ENCODE measurements at regions not wholly inside any gene's neighbourhood (a gene's known extent, or its start where the extent isn't known, plus 50 kb on each side); places are given as distances from the start of the nearest gene placed in this dataset.

DNA sequence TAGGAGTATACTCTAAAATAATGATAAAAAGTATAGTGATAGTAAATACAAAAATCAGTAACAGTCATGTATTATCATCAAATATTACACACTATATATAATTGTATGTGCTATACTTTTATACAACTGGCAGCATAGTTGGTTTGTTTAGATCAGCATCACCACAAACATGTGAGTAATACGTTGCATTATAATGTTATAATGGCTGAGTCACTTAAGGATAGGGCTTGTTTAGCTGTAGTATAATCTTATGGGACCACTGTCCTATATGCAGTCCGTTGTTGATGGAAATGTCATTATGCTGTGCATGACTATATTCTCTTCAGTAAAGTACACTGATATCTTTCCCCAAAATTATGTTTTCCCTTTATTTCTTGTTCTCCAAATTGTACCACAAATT, 92.8 kb downstream of the LYPLAL1 start:
- Histone ChIP-seq H3K4me3 (no peak overlapping the region), H3K9me3 (ENCODE audit: low read depth) (no peaks in the 10 kb centered on the region), H3K27ac (no peak overlapping the region), H3K4me1 (ENCODE audit: low read depth) (no peaks in the 10 kb centered on the region), H3K36me3 (no peaks in the 10 kb centered on the region), H3K27me3 (no peaks in the 10 kb centered on the region)
- no peak for DNase-seq (ENCODE audit: low read depth in 1 of 2, low spot score in 1 of 2)
- TF ChIP-seq, protein P1, sequence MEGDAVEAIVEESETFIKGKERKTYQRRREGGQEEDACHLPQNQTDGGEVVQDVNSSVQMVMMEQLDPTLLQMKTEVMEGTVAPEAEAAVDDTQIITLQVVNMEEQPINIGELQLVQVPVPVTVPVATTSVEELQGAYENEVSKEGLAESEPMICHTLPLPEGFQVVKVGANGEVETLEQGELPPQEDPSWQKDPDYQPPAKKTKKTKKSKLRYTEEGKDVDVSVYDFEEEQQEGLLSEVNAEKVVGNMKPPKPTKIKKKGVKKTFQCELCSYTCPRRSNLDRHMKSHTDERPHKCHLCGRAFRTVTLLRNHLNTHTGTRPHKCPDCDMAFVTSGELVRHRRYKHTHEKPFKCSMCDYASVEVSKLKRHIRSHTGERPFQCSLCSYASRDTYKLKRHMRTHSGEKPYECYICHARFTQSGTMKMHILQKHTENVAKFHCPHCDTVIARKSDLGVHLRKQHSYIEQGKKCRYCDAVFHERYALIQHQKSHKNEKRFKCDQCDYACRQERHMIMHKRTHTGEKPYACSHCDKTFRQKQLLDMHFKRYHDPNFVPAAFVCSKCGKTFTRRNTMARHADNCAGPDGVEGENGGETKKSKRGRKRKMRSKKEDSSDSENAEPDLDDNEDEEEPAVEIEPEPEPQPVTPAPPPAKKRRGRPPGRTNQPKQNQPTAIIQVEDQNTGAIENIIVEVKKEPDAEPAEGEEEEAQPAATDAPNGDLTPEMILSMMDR (IDR thresholded peaks at IDR 0.05; ENCODE audit: low read depth, low read length), result no peak

DNA sequence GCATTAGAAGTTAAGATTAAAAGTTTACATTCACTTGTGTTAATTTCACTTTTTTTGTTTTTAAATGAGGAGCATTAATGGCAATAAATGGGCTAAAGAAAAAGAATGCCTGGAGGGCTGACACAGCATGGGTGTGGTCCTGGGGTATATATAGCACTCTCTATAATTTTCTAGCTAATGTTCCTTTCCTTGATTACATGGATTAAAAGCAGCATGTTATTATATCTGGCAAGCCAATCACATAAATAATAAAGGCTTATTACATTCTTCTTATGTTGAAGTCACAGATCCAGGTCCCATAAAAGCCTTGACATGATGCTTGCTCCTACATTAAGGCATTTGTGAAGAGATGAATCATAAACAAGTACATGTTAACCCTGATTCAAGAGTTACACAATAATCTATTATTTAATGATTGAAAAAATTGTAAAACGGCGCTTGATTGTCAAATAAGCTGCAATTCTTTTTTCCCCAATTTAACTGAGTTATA, 91.4 kb downstream of the LYPLAL1 start:
- no peak overlapping the region for H3K27ac ChIP-seq
- no peaks in the 10 kb centered on the region for H3K4me1 ChIP-seq (ENCODE audit: low read depth)
- H3K4me3 ChIP-seq, result no peak overlapping the region
- no peaks in the 10 kb centered on the region for H3K27me3 ChIP-seq
- TF ChIP-seq, protein P1 (IDR thresholded peaks at IDR 0.05; ENCODE audit: low read depth, low read length), result no peak
- no peaks in the 10 kb centered on the region for H3K9me3 ChIP-seq (ENCODE audit: low read depth)
- no peaks in the 10 kb centered on the region for H3K36me3 ChIP-seq
- no peak for DNase-seq (ENCODE audit: low read depth in 1 of 2, low spot score in 1 of 2)

DNA sequence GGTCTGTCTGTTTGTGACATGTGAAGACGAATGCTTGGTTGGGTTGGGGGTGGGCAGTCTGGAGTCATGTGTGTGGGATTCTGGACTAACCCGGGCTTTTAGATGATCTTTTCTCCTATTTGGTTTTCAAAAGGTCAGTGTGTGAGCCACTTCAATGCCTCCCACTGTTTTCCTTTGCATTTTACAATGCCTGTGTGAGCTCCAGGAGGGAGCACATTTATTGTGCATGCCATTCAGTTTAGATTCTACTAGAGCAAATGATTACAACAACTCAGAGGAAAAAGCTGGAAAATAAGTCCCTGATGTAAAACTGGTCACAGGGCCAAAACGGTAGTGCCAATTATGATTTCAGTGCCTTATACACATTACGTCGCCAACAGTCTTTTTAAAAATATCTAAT, 90.9 kb downstream of the LYPLAL1 start:
- Histone ChIP-seq H3K27me3 (no peaks in the 10 kb centered on the region), H3K27ac (no peak overlapping the region), H3K4me3 (no peak overlapping the region), H3K36me3 (no peaks in the 10 kb centered on the region), H3K9me3 (ENCODE audit: low read depth) (no peaks in the 10 kb centered on the region), H3K4me1 (ENCODE audit: low read depth) (no peaks in the 10 kb centered on the region)
- DNase-seq (ENCODE audit: low read depth in 1 of 2, low spot score in 1 of 2), result no peak
- TF ChIP-seq, protein P1 (IDR thresholded peaks at IDR 0.05; ENCODE audit: low read depth, low read length), result no peak
